IMR-90 (cell line): ENCODE measurements at regions not wholly inside any gene's neighbourhood (a gene's known extent, or its start where the extent isn't known, plus 50 kb on each side); places are given as distances from the start of the nearest gene placed in this dataset.

ENCODE experiments used
- CEBPB ChIP-seq: IDR thresholded peaks from 2 replicates; pipeline ENCODE4 v1.6.1; 2012; ENCODE audit warnings: low read depth, low read length, improper control_type of control experiment
- MAFK ChIP-seq: IDR thresholded peaks from 2 replicates; pipeline ENCODE4 v1.6.1; 2012; ENCODE audit warnings: low read depth, low read length, improper control_type of control experiment
- MAZ ChIP-seq: IDR thresholded peaks from 2 replicates; pipeline ENCODE4 v1.6.1; 2012; ENCODE audit warnings: low read depth, mild to moderate bottlenecking, low read length, improper control_type of control experiment, moderate library complexity, borderline replicate concordance
- MXI1 ChIP-seq: IDR thresholded peaks from 2 replicates; pipeline ENCODE4 v1.6.1; 2012; ENCODE audit warnings: low read depth, mild to moderate bottlenecking, low read length, moderate library complexity, borderline replicate concordance
- NFE2L2 ChIP-seq: fragments of 150-350 bp; IDR thresholded peaks from 2 replicates; pipeline ENCODE4 v1.6.1; 2016; ENCODE audit warnings: low read depth, mild to moderate bottlenecking, low read length
- POLR2A ChIP-seq: IDR thresholded peaks from 2 replicates; pipeline ENCODE4 v1.6.1; 2012; ENCODE audit warnings: mild to moderate bottlenecking, low read depth, low read length
- RAD21 ChIP-seq: IDR thresholded peaks from 2 replicates; pipeline ENCODE4 v1.6.1; 2012; ENCODE audit warnings: low read length, improper control_type of control experiment
- RCOR1 ChIP-seq: IDR thresholded peaks from 2 replicates; pipeline ENCODE4 v1.6.1; 2012; ENCODE audit warnings: mild to moderate bottlenecking, low read length, improper control_type of control experiment; ENCODE audit not compliant: insufficient replicate concordance
- RFX5 ChIP-seq: IDR thresholded peaks from 2 replicates; pipeline ENCODE4 v1.8.0; 2012; ENCODE audit warnings: low read depth, mild to moderate bottlenecking, low read length, moderate library complexity
- TF ChIP-seq, protein P1 (sequence below): conservative IDR thresholded peaks from 2 replicates; pipeline ENCODE4 v1.5.1; 2012; ENCODE audit warnings: mild to moderate bottlenecking, low read depth, low read length, improper control_type of control experiment
- TF ChIP-seq, protein P2 (sequence below): fragments of 150-350 bp; IDR thresholded peaks from 2 replicates; pipeline ENCODE4 v1.6.1; 2017; ENCODE audit warnings: mild to moderate bottlenecking, antibody characterized with exemption, low read length, low read depth

DNA sequence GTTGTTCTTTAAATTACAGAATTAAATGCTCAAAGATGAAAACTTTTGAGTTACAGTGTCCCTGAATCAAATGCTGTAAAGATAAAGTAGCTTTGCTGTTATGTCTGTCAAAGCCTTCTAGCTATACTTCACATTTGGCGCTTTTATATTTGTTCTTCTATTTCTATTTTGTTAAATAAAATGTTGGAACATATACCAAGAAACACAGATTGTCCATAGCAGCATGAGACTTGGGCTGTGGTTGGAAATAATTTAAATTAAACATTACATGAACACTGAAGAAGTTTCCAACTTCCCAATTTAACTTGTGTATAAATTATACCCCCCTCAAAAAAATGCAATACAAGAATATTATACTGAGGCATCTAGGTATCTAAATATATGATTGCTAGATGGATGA is 249.8 kb downstream of the NR2F1-AS1 start:
- TF ChIP-seq, protein P1, sequence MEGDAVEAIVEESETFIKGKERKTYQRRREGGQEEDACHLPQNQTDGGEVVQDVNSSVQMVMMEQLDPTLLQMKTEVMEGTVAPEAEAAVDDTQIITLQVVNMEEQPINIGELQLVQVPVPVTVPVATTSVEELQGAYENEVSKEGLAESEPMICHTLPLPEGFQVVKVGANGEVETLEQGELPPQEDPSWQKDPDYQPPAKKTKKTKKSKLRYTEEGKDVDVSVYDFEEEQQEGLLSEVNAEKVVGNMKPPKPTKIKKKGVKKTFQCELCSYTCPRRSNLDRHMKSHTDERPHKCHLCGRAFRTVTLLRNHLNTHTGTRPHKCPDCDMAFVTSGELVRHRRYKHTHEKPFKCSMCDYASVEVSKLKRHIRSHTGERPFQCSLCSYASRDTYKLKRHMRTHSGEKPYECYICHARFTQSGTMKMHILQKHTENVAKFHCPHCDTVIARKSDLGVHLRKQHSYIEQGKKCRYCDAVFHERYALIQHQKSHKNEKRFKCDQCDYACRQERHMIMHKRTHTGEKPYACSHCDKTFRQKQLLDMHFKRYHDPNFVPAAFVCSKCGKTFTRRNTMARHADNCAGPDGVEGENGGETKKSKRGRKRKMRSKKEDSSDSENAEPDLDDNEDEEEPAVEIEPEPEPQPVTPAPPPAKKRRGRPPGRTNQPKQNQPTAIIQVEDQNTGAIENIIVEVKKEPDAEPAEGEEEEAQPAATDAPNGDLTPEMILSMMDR: no peak
- TF ChIP-seq POLR2A: no peak
- TF ChIP-seq RAD21: no peak
- no peak for TF ChIP-seq CEBPB
- no peak for TF ChIP-seq MAFK
- no peak for TF ChIP-seq RCOR1
- TF ChIP-seq, protein P2, sequence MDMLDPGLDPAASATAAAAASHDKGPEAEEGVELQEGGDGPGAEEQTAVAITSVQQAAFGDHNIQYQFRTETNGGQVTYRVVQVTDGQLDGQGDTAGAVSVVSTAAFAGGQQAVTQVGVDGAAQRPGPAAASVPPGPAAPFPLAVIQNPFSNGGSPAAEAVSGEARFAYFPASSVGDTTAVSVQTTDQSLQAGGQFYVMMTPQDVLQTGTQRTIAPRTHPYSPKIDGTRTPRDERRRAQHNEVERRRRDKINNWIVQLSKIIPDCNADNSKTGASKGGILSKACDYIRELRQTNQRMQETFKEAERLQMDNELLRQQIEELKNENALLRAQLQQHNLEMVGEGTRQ: no peak
- TF ChIP-seq NFE2L2: no peak
- TF ChIP-seq MXI1: no peak
- no peak for TF ChIP-seq RFX5
- no peak for TF ChIP-seq MAZ
